ENCODE measurements at regions not wholly inside any gene's neighbourhood (a gene's known extent, or its start where the extent isn't known, plus 50 kb on each side); places are given as distances from the start of the nearest gene placed in this dataset.

GRCh38 chr14:101189266-101189665, 285.7 kb upstream of the RTL1 start:
- Histone ChIP-seq H2AFZ (replicated peaks; ENCODE audit: low read length, poor library complexity) (no peak overlapping the region), H4K20me1 (ENCODE audit: insufficient read depth, low read length) (no peaks in the 10 kb centered on the region; the same call in 1 of the 2 replicates), H3K14ac (replicated peaks; ENCODE audit: low read depth, low read length) (no peak overlapping the region), H3K9me3 (ENCODE audit: control insufficient read depth, insufficient read depth, low read length) (no peaks in the 10 kb centered on the region), H2AK5ac (ENCODE audit: low read depth, low read length) (no peak overlapping the region), H4K91ac (ENCODE audit: insufficient read depth, low read depth, low read length) (no peak overlapping the region), H3K27ac (ENCODE audit: insufficient read depth, low read length) (no peak overlapping the region), H3K4me2 (ENCODE audit: low read depth, low read length) (no peak overlapping the region), H4K5ac (ENCODE audit: low read depth, low read length) (no peak overlapping the region), H3K56ac (ENCODE audit: extremely low read depth, insufficient read depth, low read length) (no peak overlapping the region), H3K4ac (ENCODE audit: low read depth, low read length) (no peak overlapping the region), H3K9me1 (ENCODE audit: insufficient read depth, low read length) (no peaks in the 10 kb centered on the region), H3K9ac (ENCODE audit: low read depth, low read length) (no peak overlapping the region), H3K4me1 (ENCODE audit: control insufficient read depth, insufficient read depth, low read length) (no peaks in the 10 kb centered on the region), H2BK5ac (ENCODE audit: low read depth, low read length, poor library complexity, severe bottlenecking) (no peak overlapping the region), H3K18ac (ENCODE audit: low read depth, low read length) (no peak overlapping the region), H4K8ac (ENCODE audit: low read depth in 2 of 2, low read length in 2 of 2) (no peak overlapping the region), H3K36me3 (ENCODE audit: control insufficient read depth, insufficient read depth, low read length) (no peaks in the 10 kb centered on the region), H2AK9ac (replicated peaks; ENCODE audit: low read depth, low read length, poor library complexity) (no peak overlapping the region), H2BK20ac (ENCODE audit: low read depth, low read length) (no peak overlapping the region), H2BK120ac (ENCODE audit: low read depth, low read length) (no peak overlapping the region), H3K4me3 (ENCODE audit: insufficient read depth, low read depth, low read length) (no peak overlapping the region), H2BK15ac (ENCODE audit: low read depth, low read length) (no peak overlapping the region), H3K23ac (ENCODE audit: low read depth, low read length) (no peak overlapping the region), H3K27me3 (ENCODE audit: control insufficient read depth, insufficient read depth, low read length) (peaks cover 39% of the 10 kb centered on the region), H3K79me1 (ENCODE audit: low read depth in 1 of 2, low read length in 2 of 2) (no peaks in the 10 kb centered on the region)
- dilution Hi-C loops (cut with HindIII; ENCODE audit: low sequenced_read_pairs, unreplicated experiment): no loop called here
- in situ Hi-C loops (cut with MboI; ENCODE audit: low sequenced_read_pairs): no loop called here
- ChIA-PET POLR2A (ENCODE audit: unreplicated experiment) (no interaction called here), CTCF (no interaction called here)
- DNase-seq (no peak), ATAC-seq (ENCODE audit: low read depth) (no peak)
- intact Hi-C loops (cut with micrococcal nuclease): no loop called here
- no peak for TF ChIP-seq RFX5 (IDR thresholded peaks at IDR 0.05; ENCODE audit: low read depth, low read length)
- no peak for TF ChIP-seq ELK1 (IDR thresholded peaks at IDR 0.05; ENCODE audit: borderline replicate concordance, low read depth, low read length)
- no peak for TF ChIP-seq CEBPB (IDR thresholded peaks at IDR 0.05; ENCODE audit: low read depth, low read length)
- TF ChIP-seq SMC3 (IDR thresholded peaks at IDR 0.05; ENCODE audit: low read depth, low read length): no peak
- TF ChIP-seq MAFK (IDR thresholded peaks at IDR 0.05; ENCODE audit: low read depth, low read length): no peak
- no peak for TF ChIP-seq FOS (IDR thresholded peaks at IDR 0.05; ENCODE audit: low read depth, low read length)
- TF ChIP-seq MXI1 (IDR thresholded peaks at IDR 0.05; ENCODE audit: borderline replicate concordance, low read depth, low read length): no peak
- no peak for TF ChIP-seq BHLHE40 (IDR thresholded peaks at IDR 0.05; ENCODE audit: low read depth, low read length)
- TF ChIP-seq MAZ (IDR thresholded peaks at IDR 0.05; ENCODE audit: borderline replicate concordance, low read depth, low read length): no peak
- no peak for TF ChIP-seq RAD21 (IDR thresholded peaks at IDR 0.05; ENCODE audit: low read length)
- TF ChIP-seq CHD1 (IDR thresholded peaks at IDR 0.05; ENCODE audit: low read depth, low read length): no peak
- no peak for TF ChIP-seq USF2 (IDR thresholded peaks at IDR 0.05; ENCODE audit: low read depth, low read length)
- no peak for TF ChIP-seq CTCF (conservative IDR thresholded peaks at IDR 0.05; ENCODE audit: low read depth, low read length)
- TF ChIP-seq NFE2L2 (IDR thresholded peaks at IDR 0.05; ENCODE audit: low read depth, low read length): no peak
- no peak for TF ChIP-seq POLR2A (IDR thresholded peaks at IDR 0.05; ENCODE audit: low read depth, low read length)
- no peak for TF ChIP-seq RCOR1 (IDR thresholded peaks at IDR 0.05; ENCODE audit: insufficient replicate concordance, low read length)
- no TSS peak for BruUV-seq (replicated peaks)
- no CpG with 5 or more reads among the region's 2 CpGs for WGBS, 2 experiments (ENCODE audit: extremely low coverage in 2 of 2, insufficient read length in 1 of 2)
